WTC11 (cell line): ENCODE measurements at regions not wholly inside any gene's neighbourhood (a gene's known extent, or its start where the extent isn't known, plus 50 kb on each side); places are given as distances from the start of the nearest gene placed in this dataset.

Experiments used
- ATAC-seq: fragments of 200-7000 bp; cut with Tn5 transposase; 2 replicates; pipeline ENCODE4 v1.10.0; 2021; ENCODE audit warnings: mild to moderate bottlenecking, moderate library complexity
- CTCF ChIA-PET: fragments of 300-600 bp; sonication (Branson Sonifier 250); formaldehyde crosslinking; loops from one replicate; lab custom pipeline; 2021; ENCODE audit warnings: antibody characterized with exemption; lab: Charles Lee
- POLR2A ChIA-PET: fragments of 350-600 bp; sonication (Branson Sonifier 250); formaldehyde crosslinking; loops from one replicate; lab custom pipeline; 2021; ENCODE audit warnings: antibody characterized with exemption; lab: Charles Lee
- DNase-seq: peaks from one replicate; pipeline ENCODE4 v3.0.0; 2021; ENCODE audit warnings: low spot score
- H3K27ac Mint-ChIP-seq: 2 replicates; pipeline ENCODE4 v1.8.0; 2021; ENCODE audit warnings: mixed read lengths
- H3K27me3 Mint-ChIP-seq: 2 replicates; pipeline ENCODE4 v1.8.0; 2021; ENCODE audit warnings: low read depth, mild to moderate bottlenecking, moderate library complexity, mixed read lengths
- H3K36me3 Mint-ChIP-seq: 2 replicates; pipeline ENCODE4 v1.8.0; 2021; ENCODE audit warnings: mixed read lengths
- H3K4me1 Mint-ChIP-seq: 2 replicates; pipeline ENCODE4 v1.8.0; 2022; ENCODE audit warnings: mixed read lengths
- H3K4me3 Mint-ChIP-seq: 2 replicates; pipeline ENCODE4 v1.8.0; 2021; ENCODE audit warnings: mild to moderate bottlenecking, moderate library complexity, mixed read lengths
- H3K9me3 Mint-ChIP-seq: 2 replicates; pipeline ENCODE4 v1.8.0; 2021; ENCODE audit warnings: mixed read lengths
- ATF1 ChIP-seq: sonication (generic); formaldehyde crosslinking; IDR thresholded peaks from 2 replicates; pipeline ENCODE4 v1.8.1; 2023; ENCODE audit warnings: mild to moderate bottlenecking, moderate library complexity, missing genetic modification reagents
- CDX4 ChIP-seq: fragments of 250-450 bp; sonication (Bioruptor Pico); IDR thresholded peaks from 2 replicates; pipeline ENCODE4 v1.9.0; 2021; ENCODE audit warnings: moderate library complexity, mild to moderate bottlenecking, inconsistent platforms, borderline replicate concordance
- ESRRA ChIP-seq: sonication (generic); formaldehyde crosslinking; IDR thresholded peaks from 2 replicates; pipeline ENCODE4 v1.8.1; 2022; ENCODE audit warnings: mild to moderate bottlenecking, missing genetic modification reagents, borderline replicate concordance
- ETV6 ChIP-seq: sonication (generic); formaldehyde crosslinking; IDR thresholded peaks from 2 replicates; pipeline ENCODE4 v1.8.1; 2022; ENCODE audit warnings: mild to moderate bottlenecking, missing genetic modification reagents
- GTF2I ChIP-seq: fragments of 250-450 bp; sonication (Bioruptor Pico); conservative IDR thresholded peaks from 2 replicates; pipeline ENCODE4 v1.4.0; 2021; ENCODE audit warnings: mild to moderate bottlenecking
- MYBL2 ChIP-seq: sonication (generic); formaldehyde crosslinking; IDR thresholded peaks from 2 replicates; pipeline ENCODE4 v1.8.1; 2023; ENCODE audit warnings: mild to moderate bottlenecking, moderate library complexity, missing genetic modification reagents
- NFYB ChIP-seq: sonication (generic); formaldehyde crosslinking; conservative IDR thresholded peaks from 2 replicates; pipeline ENCODE4 v1.8.0; 2022; ENCODE audit warnings: low read depth, missing genetic modification reagents
- NR3C1 ChIP-seq: sonication (generic); formaldehyde crosslinking; conservative IDR thresholded peaks from 2 replicates; pipeline ENCODE4 v1.8.1; 2023; ENCODE audit warnings: low read depth, mild to moderate bottlenecking, missing genetic modification reagents
- RORB ChIP-seq: fragments of 250-450 bp; sonication (Bioruptor Pico); IDR thresholded peaks from 2 replicates; pipeline ENCODE4 v1.9.0; 2021; ENCODE audit warnings: mild to moderate bottlenecking
- SMAD4 ChIP-seq: sonication (generic); formaldehyde crosslinking; IDR thresholded peaks from 2 replicates; pipeline ENCODE4 v1.8.0; 2022; ENCODE audit warnings: mild to moderate bottlenecking, missing genetic modification reagents
- TEAD4 ChIP-seq: sonication (generic); formaldehyde crosslinking; IDR thresholded peaks from 2 replicates; pipeline ENCODE4 v1.8.0; 2022; ENCODE audit warnings: mild to moderate bottlenecking, missing genetic modification reagents
- TP53 ChIP-seq: sonication (generic); formaldehyde crosslinking; IDR thresholded peaks from 2 replicates; pipeline ENCODE4 v1.8.1; 2023; ENCODE audit warnings: mild to moderate bottlenecking, missing genetic modification reagents
- ZNF219 ChIP-seq: sonication (generic); formaldehyde crosslinking; IDR thresholded peaks from 2 replicates; pipeline ENCODE4 v1.8.0; 2023; ENCODE audit warnings: missing genetic modification reagents, mild to moderate bottlenecking, borderline replicate concordance
- ZNF232 ChIP-seq: sonication (generic); formaldehyde crosslinking; IDR thresholded peaks from 2 replicates; pipeline ENCODE4 v1.8.0; 2022; ENCODE audit warnings: mild to moderate bottlenecking, missing genetic modification reagents
- ZNF416 ChIP-seq: fragments of 250-450 bp; sonication (Bioruptor Pico); IDR thresholded peaks from 2 replicates; pipeline ENCODE4 v1.9.0; 2021; ENCODE audit warnings: mild to moderate bottlenecking, inconsistent platforms
- ZNF671 ChIP-seq: fragments of 250-450 bp; sonication (Bioruptor Pico); IDR thresholded peaks from 2 replicates; pipeline ENCODE4 v1.8.0; 2021; ENCODE audit warnings: mild to moderate bottlenecking
- TF ChIP-seq, protein P1 (sequence below): sonication (generic); formaldehyde crosslinking; IDR thresholded peaks from 2 replicates; pipeline ENCODE4 v1.8.0; 2022; ENCODE audit warnings: mild to moderate bottlenecking, missing genetic modification reagents
- TF ChIP-seq, protein P2 (sequence below): sonication (generic); formaldehyde crosslinking; IDR thresholded peaks from 2 replicates; pipeline ENCODE4 v1.8.0; 2022; ENCODE audit warnings: mild to moderate bottlenecking, missing genetic modification reagents
- TF ChIP-seq, protein P3 (sequence below): sonication (generic); formaldehyde crosslinking; IDR thresholded peaks from 2 replicates; pipeline ENCODE4 v1.8.1; 2022; ENCODE audit warnings: mild to moderate bottlenecking, moderate library complexity, missing genetic modification reagents
- TF ChIP-seq, protein P4 (sequence below): sonication (generic); formaldehyde crosslinking; IDR thresholded peaks from 2 replicates; pipeline ENCODE4 v1.8.1; 2023; ENCODE audit warnings: mild to moderate bottlenecking, missing genetic modification reagents, moderate library complexity
- TF ChIP-seq, protein P5 (sequence below): sonication (generic); formaldehyde crosslinking; IDR thresholded peaks from 2 replicates; pipeline ENCODE4 v1.8.0; 2022; ENCODE audit warnings: mild to moderate bottlenecking, missing genetic modification reagents

DNA sequence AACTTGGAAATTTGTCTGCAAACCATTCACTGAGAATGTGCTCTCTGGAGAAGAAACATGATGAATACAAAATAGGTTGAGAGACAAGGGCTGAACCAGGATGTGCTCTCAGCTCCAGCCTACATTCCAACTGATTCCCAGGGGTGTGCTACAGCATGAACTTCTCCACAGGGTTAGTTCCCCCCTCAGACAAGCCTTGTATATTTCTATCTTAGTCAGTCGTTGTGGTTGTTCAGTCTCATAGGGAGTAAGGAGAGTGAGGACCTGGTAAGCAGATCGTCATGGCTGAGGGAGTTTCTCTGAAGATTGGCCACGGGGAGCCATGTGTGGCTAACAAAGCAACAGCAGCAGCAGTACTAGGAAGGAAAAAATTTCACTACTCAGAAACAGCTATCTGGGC is 919.7 kb upstream of the CADM2 start:
- peaks cover 39% of the 10 kb centered on the region for H3K9me3 Mint-ChIP-seq
- POLR2A ChIA-PET = no interaction called here
- peaks cover 10% of the 10 kb centered on the region for H3K36me3 Mint-ChIP-seq
- TF ChIP-seq TP53 (CRISPR knock-in tag) = no peak
- TF ChIP-seq, protein P1, sequence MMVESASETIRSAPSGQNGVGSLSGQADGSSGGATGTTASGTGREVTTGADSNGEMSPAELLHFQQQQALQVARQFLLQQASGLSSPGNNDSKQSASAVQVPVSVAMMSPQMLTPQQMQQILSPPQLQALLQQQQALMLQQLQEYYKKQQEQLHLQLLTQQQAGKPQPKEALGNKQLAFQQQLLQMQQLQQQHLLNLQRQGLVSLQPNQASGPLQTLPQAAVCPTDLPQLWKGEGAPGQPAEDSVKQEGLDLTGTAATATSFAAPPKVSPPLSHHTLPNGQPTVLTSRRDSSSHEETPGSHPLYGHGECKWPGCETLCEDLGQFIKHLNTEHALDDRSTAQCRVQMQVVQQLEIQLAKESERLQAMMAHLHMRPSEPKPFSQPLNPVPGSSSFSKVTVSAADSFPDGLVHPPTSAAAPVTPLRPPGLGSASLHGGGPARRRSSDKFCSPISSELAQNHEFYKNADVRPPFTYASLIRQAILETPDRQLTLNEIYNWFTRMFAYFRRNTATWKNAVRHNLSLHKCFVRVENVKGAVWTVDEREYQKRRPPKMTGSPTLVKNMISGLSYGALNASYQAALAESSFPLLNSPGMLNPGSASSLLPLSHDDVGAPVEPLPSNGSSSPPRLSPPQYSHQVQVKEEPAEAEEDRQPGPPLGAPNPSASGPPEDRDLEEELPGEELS (CRISPR knock-in tag) = no peak
- no peak for TF ChIP-seq ZNF219 (CRISPR knock-in tag)
- no peak for TF ChIP-seq MYBL2 (CRISPR knock-in tag)
- no peak for TF ChIP-seq ETV6 (CRISPR knock-in tag)
- TF ChIP-seq, protein P2, sequence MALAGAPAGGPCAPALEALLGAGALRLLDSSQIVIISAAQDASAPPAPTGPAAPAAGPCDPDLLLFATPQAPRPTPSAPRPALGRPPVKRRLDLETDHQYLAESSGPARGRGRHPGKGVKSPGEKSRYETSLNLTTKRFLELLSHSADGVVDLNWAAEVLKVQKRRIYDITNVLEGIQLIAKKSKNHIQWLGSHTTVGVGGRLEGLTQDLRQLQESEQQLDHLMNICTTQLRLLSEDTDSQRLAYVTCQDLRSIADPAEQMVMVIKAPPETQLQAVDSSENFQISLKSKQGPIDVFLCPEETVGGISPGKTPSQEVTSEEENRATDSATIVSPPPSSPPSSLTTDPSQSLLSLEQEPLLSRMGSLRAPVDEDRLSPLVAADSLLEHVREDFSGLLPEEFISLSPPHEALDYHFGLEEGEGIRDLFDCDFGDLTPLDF (CRISPR knock-in tag) = no peak
- no peak for TF ChIP-seq ZNF416 (CRISPR knock-in tag)
- TF ChIP-seq, protein P3, sequence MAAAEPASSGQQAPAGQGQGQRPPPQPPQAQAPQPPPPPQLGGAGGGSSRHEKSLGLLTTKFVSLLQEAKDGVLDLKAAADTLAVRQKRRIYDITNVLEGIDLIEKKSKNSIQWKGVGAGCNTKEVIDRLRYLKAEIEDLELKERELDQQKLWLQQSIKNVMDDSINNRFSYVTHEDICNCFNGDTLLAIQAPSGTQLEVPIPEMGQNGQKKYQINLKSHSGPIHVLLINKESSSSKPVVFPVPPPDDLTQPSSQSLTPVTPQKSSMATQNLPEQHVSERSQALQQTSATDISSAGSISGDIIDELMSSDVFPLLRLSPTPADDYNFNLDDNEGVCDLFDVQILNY = no peak
- TF ChIP-seq, protein P4, sequence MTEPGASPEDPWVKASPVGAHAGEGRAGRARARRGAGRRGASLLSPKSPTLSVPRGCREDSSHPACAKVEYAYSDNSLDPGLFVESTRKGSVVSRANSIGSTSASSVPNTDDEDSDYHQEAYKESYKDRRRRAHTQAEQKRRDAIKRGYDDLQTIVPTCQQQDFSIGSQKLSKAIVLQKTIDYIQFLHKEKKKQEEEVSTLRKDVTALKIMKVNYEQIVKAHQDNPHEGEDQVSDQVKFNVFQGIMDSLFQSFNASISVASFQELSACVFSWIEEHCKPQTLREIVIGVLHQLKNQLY (CRISPR knock-in tag) = no peak
- no peak for TF ChIP-seq ZNF671 (CRISPR knock-in tag)
- no peak for TF ChIP-seq CDX4 (CRISPR knock-in tag)
- TF ChIP-seq TEAD4 (CRISPR knock-in tag) = no peak
- TF ChIP-seq NR3C1 = no peak
- no peak for TF ChIP-seq RORB (CRISPR knock-in tag)
- DNase-seq (no peak), ATAC-seq (no peak)
- no peak overlapping the region for H3K27ac Mint-ChIP-seq
- H3K27me3 Mint-ChIP-seq = no peaks in the 10 kb centered on the region
- no peak overlapping the region for H3K4me3 Mint-ChIP-seq
- H3K4me1 Mint-ChIP-seq = no peaks in the 10 kb centered on the region
- CTCF ChIA-PET = no interaction called here

- ChIA-PET POLR2A (no interaction called here), CTCF (no interaction called here)
- no peak for DNase-seq
- Mint-ChIP-seq H3K4me3 (no peak overlapping the region), H3K27me3 (no peaks in the 10 kb centered on the region), H3K4me1 (no peaks in the 10 kb centered on the region), H3K9me3 (peaks cover 22% of the 10 kb centered on the region), H3K27ac (no peak overlapping the region)
- no peak for ATAC-seq
- TF ChIP-seq ZNF232 (CRISPR knock-in tag) (no peak), ESRRA (CRISPR knock-in tag) (no peak), GTF2I (CRISPR knock-in tag) (no peak), MYBL2 (CRISPR knock-in tag) (no peak), ATF1 (no peak), NFYB (CRISPR knock-in tag) (no peak), SMAD4 (CRISPR knock-in tag) (no peak)
- TF ChIP-seq, protein P5, sequence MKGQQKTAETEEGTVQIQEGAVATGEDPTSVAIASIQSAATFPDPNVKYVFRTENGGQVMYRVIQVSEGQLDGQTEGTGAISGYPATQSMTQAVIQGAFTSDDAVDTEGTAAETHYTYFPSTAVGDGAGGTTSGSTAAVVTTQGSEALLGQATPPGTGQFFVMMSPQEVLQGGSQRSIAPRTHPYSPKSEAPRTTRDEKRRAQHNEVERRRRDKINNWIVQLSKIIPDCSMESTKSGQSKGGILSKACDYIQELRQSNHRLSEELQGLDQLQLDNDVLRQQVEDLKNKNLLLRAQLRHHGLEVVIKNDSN = no peak
- TF ChIP-seq, all 79 proteins: peak for 0
- H3K36me3 Mint-ChIP-seq = 0 out of 2 replicates have a peak, but pooled peaks cover 5% of the 10 kb centered on the region
These were observed 916.2 kb upstream of the CADM2 start for GRCh38 chr3:84042399-84043106.
